HUDEP-2 (cell line): ENCODE measurements at regions not wholly inside any gene's neighbourhood (a gene's known extent, or its start where the extent isn't known, plus 50 kb on each side); places are given as distances from the start of the nearest gene placed in this dataset.
"Not testable (repeated sequence)": the region's sequence is repeated elsewhere in the genome, so short reads cannot be mapped to it uniquely, and the experiment has no call there.

Experiments used
- DNase-seq, 76 experiments: peaks; one replicate each; lab custom pipeline; 2025; ENCODE audit not compliant: unreplicated experiment in 76 of 76; lab: John Stamatoyannopoulos, UW

- peak in 5 of 76 experiments; percentile 1 to 37 (median 6) for DNase-seq
Observed at GRCh38 chr7:115297656-115298055, 375.8 kb downstream of the MDFIC start.

GRCh38 chr7:115293628-115294240, 371.8 kb downstream of the MDFIC start:
- no peak for DNase-seq

- no peak for DNase-seq
Observed at GRCh38 chr7:115292381-115292780, 370.5 kb downstream of the MDFIC start.

- no peak for DNase-seq
Observed at GRCh38 chr7:115289971-115290370, 368.1 kb downstream of the MDFIC start.

GRCh38 chr7:115276791-115277190, 354.9 kb downstream of the MDFIC start:
- no peak for DNase-seq

GRCh38 chr7:115273855-115274254, 352.0 kb downstream of the MDFIC start:
- DNase-seq: not testable (repeated sequence)

- no peak for DNase-seq
Observed at GRCh38 chr7:115273139-115273772, 351.4 kb downstream of the MDFIC start.

GRCh38 chr7:115271332-115272235, 349.7 kb downstream of the MDFIC start:
- no peak for DNase-seq

GRCh38 chr7:115269486-115269885, 347.6 kb downstream of the MDFIC start:
- no peak for DNase-seq

GRCh38 chr7:115267503-115267902, 345.6 kb downstream of the MDFIC start:
- no peak for DNase-seq

- no peak for DNase-seq
Observed at GRCh38 chr7:115260381-115260780, 338.5 kb downstream of the MDFIC start.

GRCh38 chr7:115252461-115252860, 330.6 kb downstream of the MDFIC start:
- no peak for DNase-seq

- no peak for DNase-seq
Observed at GRCh38 chr7:115249080-115249479, 327.2 kb downstream of the MDFIC start.

GRCh38 chr7:115241151-115241550, 319.3 kb downstream of the MDFIC start:
- no peak for DNase-seq

- no peak for DNase-seq
Observed at GRCh38 chr7:115240242-115240641, 318.3 kb downstream of the MDFIC start.

- DNase-seq: no peak
Observed at GRCh38 chr7:115235075-115235474, 313.2 kb downstream of the MDFIC start.

GRCh38 chr7:115233809-115234208, 311.9 kb downstream of the MDFIC start:
- no peak for DNase-seq

- no peak for DNase-seq
Observed at GRCh38 chr7:115232041-115232440, 310.1 kb downstream of the MDFIC start.

GRCh38 chr7:115230882-115231571, 309.1 kb downstream of the MDFIC start:
- no peak for DNase-seq

- no peak for DNase-seq
Observed at GRCh38 chr7:115229401-115230105, 307.7 kb downstream of the MDFIC start.
